Heart left ventricle (tissue), 13 donors: ENCODE measurements at regions not wholly inside any gene's neighbourhood (a gene's known extent, or its start where the extent isn't known, plus 50 kb on each side); places are given as distances from the start of the nearest gene placed in this dataset.

Experiments
- POLR2A ChIP-seq, 2 donors: fragments of 450-650 bp; IDR thresholded peaks; one replicate each; pipeline ENCODE4 v1.6.1; 2017; ENCODE audit warnings: antibody characterized with exemption in 2 of 2, mild to moderate bottlenecking in 2 of 2, moderate library complexity in 2 of 2
- TF ChIP-seq, protein P1 (sequence below), 12 donors: fragments of 200-600 bp; sonication (generic) in 4 of 12; IDR thresholded peaks; one replicate each; pipeline versions ENCODE4 v1.5.0 to v1.8.0; 2018 to 2022; ENCODE audit warnings: antibody characterized with exemption in 12 of 12, mild to moderate bottlenecking in 5 of 12
- donor health status: ischemic (EF 13 %, LVEDD 7.1; RV severe dilation, severe dysfunction).
- donor health status: DM: no; HTN: yes; CAD: no.
- donor health status: DM: no; HTN: no; CAD: no.
- donor health status: ischemic (EF 25% LVEDD 6.9; RV normal size, moderate dysfunction).
- donor health status: ischemic (EF 25% LVEDD 5.7; RV mildly dilated, moderate dysfunction).
- donor health status: ischemic (EF 35%, LVEDD 5.7; RV mildly dilated, moderate dysfunction).
- donor health status: nonischemic (EF 11% LVEDD 7.7; RV severe dilation, severe dysfunction).
- donor health status: DM: yes; HTN: yes; CAD: no.
- donor health status: PGD.
- donor health status: ischemic (EF 29% LVEDD 5.4; RV normal size, mild dysfunction).
- donor health status: nonischemic (EF 23%, LVEDD 6.1; RV moderate dilation, normal function).

DNA sequence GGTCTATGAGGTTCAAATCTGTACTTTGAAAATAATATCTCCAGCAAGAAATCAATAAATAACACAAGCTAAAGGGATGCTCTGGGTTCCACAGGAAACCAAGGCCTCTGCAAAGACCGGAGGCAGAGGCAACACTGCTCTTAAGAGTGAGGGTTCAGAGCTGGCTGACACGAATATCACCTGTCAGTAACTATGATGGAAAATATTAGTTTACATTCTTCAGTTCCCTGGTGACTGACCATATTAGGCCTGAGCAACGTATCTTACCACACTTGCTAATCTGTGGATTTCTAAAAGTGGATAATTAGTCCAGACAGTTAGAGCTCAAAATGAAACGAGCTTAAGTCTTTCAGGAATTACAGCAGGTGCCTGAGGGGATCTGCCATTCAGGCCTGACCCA, 459.3 kb downstream of the HS3ST3B1 start:
- TF ChIP-seq POLR2A (IDR thresholded peaks at IDR 0.05), result no peak
- TF ChIP-seq, protein P1, sequence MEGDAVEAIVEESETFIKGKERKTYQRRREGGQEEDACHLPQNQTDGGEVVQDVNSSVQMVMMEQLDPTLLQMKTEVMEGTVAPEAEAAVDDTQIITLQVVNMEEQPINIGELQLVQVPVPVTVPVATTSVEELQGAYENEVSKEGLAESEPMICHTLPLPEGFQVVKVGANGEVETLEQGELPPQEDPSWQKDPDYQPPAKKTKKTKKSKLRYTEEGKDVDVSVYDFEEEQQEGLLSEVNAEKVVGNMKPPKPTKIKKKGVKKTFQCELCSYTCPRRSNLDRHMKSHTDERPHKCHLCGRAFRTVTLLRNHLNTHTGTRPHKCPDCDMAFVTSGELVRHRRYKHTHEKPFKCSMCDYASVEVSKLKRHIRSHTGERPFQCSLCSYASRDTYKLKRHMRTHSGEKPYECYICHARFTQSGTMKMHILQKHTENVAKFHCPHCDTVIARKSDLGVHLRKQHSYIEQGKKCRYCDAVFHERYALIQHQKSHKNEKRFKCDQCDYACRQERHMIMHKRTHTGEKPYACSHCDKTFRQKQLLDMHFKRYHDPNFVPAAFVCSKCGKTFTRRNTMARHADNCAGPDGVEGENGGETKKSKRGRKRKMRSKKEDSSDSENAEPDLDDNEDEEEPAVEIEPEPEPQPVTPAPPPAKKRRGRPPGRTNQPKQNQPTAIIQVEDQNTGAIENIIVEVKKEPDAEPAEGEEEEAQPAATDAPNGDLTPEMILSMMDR (IDR thresholded peaks at IDR 0.05), result no peak
